Cardiac muscle cell (in vitro differentiated cells and primary cell): ENCODE measurements at regions not wholly inside any gene's neighbourhood (a gene's known extent, or its start where the extent isn't known, plus 50 kb on each side); places are given as distances from the start of the nearest gene placed in this dataset.

Source experiments
- DNase-seq, 2 donors: peaks; one replicate each; pipeline versions ENCODE4 v3.0.0 to v3.0.0-alpha.2; 2010 to 2017; ENCODE audit warnings: low read depth in 1 of 2, low spot score in 1 of 2
- H3K27ac ChIP-seq: fragments of 200-600 bp; sonication (generic); 2 replicates; pipeline ENCODE4 v1.5.1; 2016
- H3K27me3 ChIP-seq: fragments of 200-600 bp; sonication (generic); 2 replicates; pipeline ENCODE4 v1.6.0; 2016; ENCODE audit warnings: control low read depth
- H3K36me3 ChIP-seq: fragments of 200-600 bp; sonication (generic); 2 replicates; pipeline ENCODE4 v1.5.1; 2016; ENCODE audit warnings: control low read depth
- H3K4me1 ChIP-seq: fragments of 200-600 bp; sonication (generic); 2 replicates; pipeline ENCODE4 v1.8.1; 2017; ENCODE audit warnings: low read depth, mild to moderate bottlenecking, mixed run types
- H3K4me3 ChIP-seq: fragments of 200-600 bp; sonication (generic); 2 replicates; pipeline ENCODE4 v1.5.1; 2016; ENCODE audit warnings: mild to moderate bottlenecking
- H3K9me3 ChIP-seq: fragments of 200-600 bp; sonication (generic); 2 replicates; pipeline ENCODE4 v1.5.1; 2017; ENCODE audit warnings: low read depth, mild to moderate bottlenecking, control low read depth
- CTCF ChIP-seq: IDR thresholded peaks from 2 replicates; pipeline ENCODE4 v1.5.1; 2012; ENCODE audit warnings: low read depth, mild to moderate bottlenecking, low read length

- Histone ChIP-seq H3K36me3 (no peaks in the 10 kb centered on the region), H3K4me1 (no peaks in the 10 kb centered on the region), H3K4me3 (no peak overlapping the region), H3K27ac (no peak overlapping the region), H3K27me3 (no peaks in the 10 kb centered on the region), H3K9me3 (no peaks in the 10 kb centered on the region)
- no peak for TF ChIP-seq CTCF
- DNase-seq = no peak
Observed at GRCh38 chr9:85136507-85136906, 467.0 kb downstream of the NTRK2 start.

GRCh38 chr9:85130764-85131163, 461.2 kb downstream of the NTRK2 start:
- H3K36me3 ChIP-seq = no peaks in the 10 kb centered on the region
- no peak for TF ChIP-seq CTCF
- H3K4me3 ChIP-seq = no peak overlapping the region
- no peaks in the 10 kb centered on the region for H3K4me1 ChIP-seq
- no peak overlapping the region for H3K27ac ChIP-seq
- no peak for DNase-seq
- no peaks in the 10 kb centered on the region for H3K27me3 ChIP-seq
- H3K9me3 ChIP-seq = no peaks in the 10 kb centered on the region

- DNase-seq = no peak
Observed at GRCh38 chr9:85130260-85130659, 460.7 kb downstream of the NTRK2 start.

GRCh38 chr9:85129514-85129913, 460.0 kb downstream of the NTRK2 start:
- Histone ChIP-seq H3K27ac (no peak overlapping the region), H3K9me3 (no peaks in the 10 kb centered on the region), H3K27me3 (no peaks in the 10 kb centered on the region), H3K4me1 (peaks cover 1% of the 10 kb centered on the region), H3K4me3 (no peak overlapping the region), H3K36me3 (no peaks in the 10 kb centered on the region)
- no peak for DNase-seq
- no peak for TF ChIP-seq CTCF

More at GRCh38 chr9:85130260-85130659, 460.7 kb downstream of the NTRK2 start:
- H3K27me3 ChIP-seq = no peaks in the 10 kb centered on the region
- H3K27ac ChIP-seq = no peak overlapping the region
- no peaks in the 10 kb centered on the region for H3K36me3 ChIP-seq
- TF ChIP-seq CTCF = no peak
- no peaks in the 10 kb centered on the region for H3K4me1 ChIP-seq
- H3K4me3 ChIP-seq = no peak overlapping the region
- H3K9me3 ChIP-seq = no peaks in the 10 kb centered on the region

GRCh38 chr9:85118990-85119755, 449.6 kb downstream of the NTRK2 start:
- Histone ChIP-seq H3K36me3 (no peaks in the 10 kb centered on the region), H3K9me3 (no peaks in the 10 kb centered on the region), H3K27me3 (peaks cover 5% of the 10 kb centered on the region), H3K27ac (no peak overlapping the region), H3K4me1 (no peaks in the 10 kb centered on the region), H3K4me3 (no peak overlapping the region)
- DNase-seq = peak in 1 of 2 donors; percentile 4
- TF ChIP-seq CTCF = no peak
